HUES48 (cell line): ENCODE measurements at regions not wholly inside any gene's neighbourhood (a gene's known extent, or its start where the extent isn't known, plus 50 kb on each side); places are given as distances from the start of the nearest gene placed in this dataset.

Experiments used
- H3K27ac ChIP-seq: one replicate; pipeline ENCODE4 v1.7.0; 2013; ENCODE audit warnings: low read depth, low read length, inconsistent platforms
- H3K27me3 ChIP-seq: 2 replicates; pipeline ENCODE4 v1.6.1; 2013; ENCODE audit warnings: mild to moderate bottlenecking, low read length; ENCODE audit not compliant: control insufficient read depth, insufficient read depth
- H3K36me3 ChIP-seq: 2 replicates; pipeline ENCODE4 v1.6.1; 2013; ENCODE audit warnings: low read length; ENCODE audit not compliant: control insufficient read depth, insufficient read depth
- H3K4me1 ChIP-seq: 2 replicates; pipeline ENCODE4 v1.6.1; 2013; ENCODE audit warnings: mild to moderate bottlenecking, low read length; ENCODE audit not compliant: control insufficient read depth, insufficient read depth
- H3K4me3 ChIP-seq: 2 replicates; pipeline ENCODE4 v1.5.1; 2013; ENCODE audit warnings: mild to moderate bottlenecking, low read depth, low read length
- H3K9ac ChIP-seq: 2 replicates; pipeline ENCODE4 v1.6.1; 2013; ENCODE audit warnings: mild to moderate bottlenecking, low read depth, low read length, moderate library complexity
- H3K9me3 ChIP-seq: 2 replicates; pipeline ENCODE4 v1.6.1; 2013; ENCODE audit warnings: low read length; ENCODE audit not compliant: control insufficient read depth, insufficient read depth

GRCh38 chr3:107008213-107008612 is 369.0 kb upstream of the CCDC54 start:
- Histone ChIP-seq H3K9ac (no peak overlapping the region), H3K27ac (no peak overlapping the region), H3K4me1 (no peaks in the 10 kb centered on the region), H3K9me3 (peaks cover 6% of the 10 kb centered on the region; the same call in 1 of the 2 replicates), H3K4me3 (no peak overlapping the region), H3K27me3 (no peaks in the 10 kb centered on the region), H3K36me3 (no peaks in the 10 kb centered on the region)

DNA sequence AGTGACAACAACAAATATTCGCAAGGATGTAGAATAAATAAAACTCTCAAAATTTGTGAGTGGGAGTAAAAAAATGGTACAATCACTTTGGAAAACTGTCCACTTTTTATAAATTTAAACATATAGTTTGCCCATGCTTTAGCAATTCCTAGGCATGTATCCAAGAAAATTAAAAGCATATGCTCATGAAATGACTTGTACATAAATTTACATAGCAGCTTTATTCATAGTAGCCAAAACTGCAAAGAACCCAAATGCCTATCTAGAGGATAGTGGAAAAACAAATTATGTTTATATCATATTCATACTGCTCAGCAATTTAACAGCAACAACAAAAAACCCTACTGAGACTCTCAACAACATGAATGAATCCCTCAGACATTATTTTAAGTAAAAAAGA is 363.6 kb upstream of the CCDC54 start:
- no peak overlapping the region for H3K9ac ChIP-seq
- no peak overlapping the region for H3K27ac ChIP-seq
- no peaks in the 10 kb centered on the region for H3K27me3 ChIP-seq
- peaks cover 5% of the 10 kb centered on the region; the same call in 1 of the 2 replicates for H3K9me3 ChIP-seq
- no peaks in the 10 kb centered on the region for H3K36me3 ChIP-seq
- no peak overlapping the region for H3K4me3 ChIP-seq
- no peaks in the 10 kb centered on the region for H3K4me1 ChIP-seq

DNA sequence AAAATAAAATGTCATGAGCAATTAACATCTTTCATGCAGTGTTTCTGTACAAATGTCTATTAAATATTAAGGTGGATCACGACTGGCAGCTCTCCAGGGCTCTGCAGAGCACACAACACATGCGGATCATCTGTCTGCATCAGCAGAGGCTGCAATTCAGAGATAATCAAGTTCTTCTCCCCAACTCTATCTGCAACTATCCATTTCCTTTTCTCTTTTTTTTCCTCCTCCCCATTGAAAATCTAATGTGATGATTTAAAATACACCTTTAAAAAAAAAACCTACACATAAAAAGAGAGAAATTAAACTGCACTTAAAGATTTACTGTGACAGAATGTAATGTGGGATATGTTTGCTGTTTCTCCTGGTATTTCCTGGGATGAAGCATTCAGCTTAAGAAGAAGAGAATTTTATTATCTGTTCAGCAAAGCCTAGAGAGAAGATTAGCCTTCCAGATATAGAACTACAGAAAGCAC is 352.6 kb upstream of the CCDC54 start:
- Histone ChIP-seq H3K9ac (no peak overlapping the region), H3K36me3 (no peaks in the 10 kb centered on the region), H3K9me3 (no peaks in the 10 kb centered on the region), H3K27me3 (no peaks in the 10 kb centered on the region), H3K4me1 (peaks cover 3% of the 10 kb centered on the region; the same call in 1 of the 2 replicates), H3K27ac (no peak overlapping the region), H3K4me3 (no peak overlapping the region)

DNA sequence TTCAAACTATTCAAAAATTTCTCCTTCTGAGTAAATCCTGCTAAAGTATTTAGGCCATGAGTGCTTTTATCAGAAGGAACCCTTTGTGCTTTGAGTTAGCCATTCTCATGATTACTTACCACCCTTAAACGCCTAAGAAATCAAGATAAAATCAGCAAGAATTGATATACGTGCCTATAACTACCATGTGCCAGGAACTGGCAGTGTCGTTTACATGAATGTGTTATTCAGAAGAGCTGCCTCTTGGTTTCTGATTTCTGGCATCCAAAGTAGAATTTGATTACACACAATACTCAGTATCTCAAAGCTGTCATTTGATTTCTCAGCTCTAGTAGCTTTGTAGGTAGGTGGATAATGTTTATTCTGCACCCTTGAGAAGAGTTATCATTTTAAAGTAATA is 351.3 kb upstream of the CCDC54 start:
- Histone ChIP-seq H3K4me1 (peaks cover 3% of the 10 kb centered on the region; the same call in 1 of the 2 replicates), H3K4me3 (no peak overlapping the region), H3K27me3 (no peaks in the 10 kb centered on the region), H3K9ac (no peak overlapping the region), H3K9me3 (no peaks in the 10 kb centered on the region), H3K27ac (no peak overlapping the region), H3K36me3 (no peaks in the 10 kb centered on the region)

DNA sequence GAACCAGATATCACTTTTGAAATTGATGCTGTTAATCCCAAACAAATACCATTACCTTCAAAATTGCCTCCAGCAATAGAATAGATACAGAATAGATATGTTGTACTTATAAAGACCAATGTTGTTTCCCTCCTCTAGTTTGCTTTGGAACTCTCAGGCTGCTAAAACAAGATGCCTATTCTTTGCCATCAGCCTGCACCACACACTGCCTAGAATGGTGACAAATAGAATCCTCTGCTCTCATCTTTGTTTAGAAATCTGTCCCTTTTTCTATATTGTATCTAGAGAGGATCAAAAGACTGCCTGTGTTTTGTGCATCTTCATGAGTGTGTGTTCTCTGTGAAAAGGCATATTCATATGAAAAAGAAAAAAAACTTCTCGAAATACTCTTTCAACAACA is 349.2 kb upstream of the CCDC54 start:
- H3K9ac ChIP-seq, result no peak overlapping the region
- no peaks in the 10 kb centered on the region for H3K36me3 ChIP-seq
- H3K9me3 ChIP-seq, result peaks cover 3% of the 10 kb centered on the region; the same call in 1 of the 2 replicates
- no peaks in the 10 kb centered on the region for H3K27me3 ChIP-seq
- no peak overlapping the region for H3K4me3 ChIP-seq
- H3K27ac ChIP-seq, result no peak overlapping the region
- H3K4me1 ChIP-seq, result peaks cover 3% of the 10 kb centered on the region; the same call in 1 of the 2 replicates

GRCh38 chr3:107028626-107029025 is 348.6 kb upstream of the CCDC54 start:
- H3K27me3 ChIP-seq, result no peaks in the 10 kb centered on the region
- H3K27ac ChIP-seq, result no peak overlapping the region
- H3K9ac ChIP-seq, result no peak overlapping the region
- H3K36me3 ChIP-seq, result no peaks in the 10 kb centered on the region
- H3K4me3 ChIP-seq, result no peak overlapping the region
- H3K9me3 ChIP-seq, result peaks cover 3% of the 10 kb centered on the region; the same call in 1 of the 2 replicates
- peaks cover 3% of the 10 kb centered on the region; the same call in 1 of the 2 replicates for H3K4me1 ChIP-seq

DNA sequence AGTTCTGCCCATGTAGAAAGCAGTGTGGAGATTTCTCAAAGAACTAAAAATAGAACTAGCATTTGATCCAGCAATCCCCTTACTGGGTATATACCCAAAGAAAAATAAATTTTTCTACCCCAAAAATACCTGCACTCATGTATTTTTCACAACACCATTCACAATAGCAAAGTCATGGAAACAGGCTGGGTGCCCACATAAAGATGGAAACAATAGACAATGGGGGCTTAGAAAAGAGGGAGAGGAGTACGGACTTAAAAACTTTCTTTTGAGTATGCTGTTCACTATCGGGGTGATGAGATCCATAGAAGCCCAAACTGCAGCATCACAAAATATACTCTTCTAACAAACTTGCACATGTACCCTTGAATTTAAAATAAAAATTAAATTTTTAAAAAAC is 345.1 kb upstream of the CCDC54 start:
- Histone ChIP-seq H3K9ac (no peak overlapping the region), H3K27ac (no peak overlapping the region), H3K27me3 (no peaks in the 10 kb centered on the region), H3K4me3 (no peak overlapping the region), H3K36me3 (no peaks in the 10 kb centered on the region), H3K4me1 (no peaks in the 10 kb centered on the region), H3K9me3 (peaks cover 3% of the 10 kb centered on the region; the same call in 1 of the 2 replicates)

GRCh38 chr3:107034142-107034541 is 343.1 kb upstream of the CCDC54 start:
- H3K27ac ChIP-seq, result no peak overlapping the region
- H3K9me3 ChIP-seq, result peaks cover 9% of the 10 kb centered on the region; the same call in 1 of the 2 replicates
- H3K4me1 ChIP-seq, result no peaks in the 10 kb centered on the region
- no peak overlapping the region for H3K9ac ChIP-seq
- H3K36me3 ChIP-seq, result no peaks in the 10 kb centered on the region
- H3K27me3 ChIP-seq, result no peaks in the 10 kb centered on the region
- H3K4me3 ChIP-seq, result no peak overlapping the region

DNA sequence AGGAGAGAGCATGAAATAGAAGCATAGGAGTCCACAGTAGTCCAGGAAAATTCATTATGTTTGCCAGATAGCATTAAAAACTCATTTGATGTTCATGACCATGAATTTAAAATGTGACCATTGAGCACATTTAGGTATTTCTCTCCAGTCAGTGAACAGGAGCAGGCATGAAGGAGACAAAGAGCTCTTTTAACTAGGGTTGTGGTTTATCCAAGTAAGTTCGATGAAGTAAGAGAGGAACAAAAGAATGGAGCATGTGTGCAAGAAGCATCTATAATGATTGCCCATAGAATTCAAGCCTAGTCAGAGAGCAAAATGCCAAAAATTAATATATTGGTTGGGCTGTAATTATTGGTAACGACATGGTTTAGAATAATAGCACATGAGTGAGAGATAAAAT is 342.1 kb upstream of the CCDC54 start:
- Histone ChIP-seq H3K9me3 (peaks cover 9% of the 10 kb centered on the region; the same call in 1 of the 2 replicates), H3K4me1 (no peaks in the 10 kb centered on the region), H3K27ac (no peak overlapping the region), H3K9ac (no peak overlapping the region), H3K36me3 (no peaks in the 10 kb centered on the region), H3K4me3 (no peak overlapping the region), H3K27me3 (no peaks in the 10 kb centered on the region)

GRCh38 chr3:107044677-107045076 is 332.6 kb upstream of the CCDC54 start:
- Histone ChIP-seq H3K36me3 (no peaks in the 10 kb centered on the region), H3K9me3 (no peaks in the 10 kb centered on the region), H3K4me3 (no peak overlapping the region), H3K27ac (no peak overlapping the region), H3K9ac (no peak overlapping the region), H3K27me3 (no peaks in the 10 kb centered on the region), H3K4me1 (no peaks in the 10 kb centered on the region)

- no peaks in the 10 kb centered on the region for H3K36me3 ChIP-seq
- no peak overlapping the region for H3K4me3 ChIP-seq
- no peaks in the 10 kb centered on the region for H3K9me3 ChIP-seq
- H3K27ac ChIP-seq, result no peak overlapping the region
- H3K4me1 ChIP-seq, result no peaks in the 10 kb centered on the region
- no peak overlapping the region for H3K9ac ChIP-seq
- no peaks in the 10 kb centered on the region for H3K27me3 ChIP-seq
Observed at GRCh38 chr3:107045791-107046190, 331.4 kb upstream of the CCDC54 start.
